DLD1 (cell line): ENCODE measurements at regions not wholly inside any gene's neighbourhood (a gene's known extent, or its start where the extent isn't known, plus 50 kb on each side); places are given as distances from the start of the nearest gene placed in this dataset.

Experiments
- in situ Hi-C: cut with HindIII; loops from 2 replicates; pipeline ENCODE4 v1.10.0; 2017; ENCODE audit warnings: low sequenced_read_pairs

DNA sequence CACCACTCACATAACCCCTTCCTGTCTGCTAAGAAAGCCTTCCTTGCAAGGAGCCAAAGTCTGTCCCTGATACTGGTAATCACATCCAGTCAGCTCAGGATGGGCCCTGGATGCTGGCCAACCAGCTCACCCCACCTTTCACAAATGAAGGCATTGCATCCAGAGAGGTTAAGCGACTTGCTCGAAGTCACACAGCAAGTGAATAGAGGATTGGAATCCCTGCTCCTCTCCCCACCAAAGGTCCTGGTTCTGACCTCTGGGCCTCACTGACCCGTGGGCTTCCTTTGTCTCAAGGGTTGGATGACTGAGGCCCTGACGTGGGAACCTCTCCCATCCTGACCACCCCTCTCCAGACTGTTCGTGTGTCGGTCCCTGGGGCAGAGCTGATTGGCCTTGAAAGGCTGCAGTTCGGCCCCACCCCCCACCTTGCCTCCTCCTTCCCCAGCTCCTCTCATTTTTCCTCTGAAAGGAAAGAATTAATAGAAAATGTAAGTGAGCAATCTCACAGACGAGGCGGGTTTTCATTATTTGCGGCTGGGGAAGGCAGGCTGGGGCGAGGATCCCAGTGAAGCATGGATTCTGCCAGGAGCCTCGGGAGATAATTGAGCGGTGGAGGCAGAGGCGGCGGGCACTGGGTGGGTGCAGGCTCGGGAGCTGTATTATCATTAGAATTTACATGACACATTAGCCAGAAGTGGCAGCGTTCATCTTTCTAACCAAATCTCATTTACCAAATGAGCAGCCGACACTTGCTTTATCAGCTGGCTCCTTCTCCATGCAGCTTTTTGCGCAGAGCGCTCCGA, 101.5 kb upstream of the CSF3R start:
- in situ Hi-C loops, result no loop called here

- in situ Hi-C loops, result no loop called here
Measured at GRCh38 chr1:36583080-36583479, 100.4 kb upstream of the CSF3R start.

DNA sequence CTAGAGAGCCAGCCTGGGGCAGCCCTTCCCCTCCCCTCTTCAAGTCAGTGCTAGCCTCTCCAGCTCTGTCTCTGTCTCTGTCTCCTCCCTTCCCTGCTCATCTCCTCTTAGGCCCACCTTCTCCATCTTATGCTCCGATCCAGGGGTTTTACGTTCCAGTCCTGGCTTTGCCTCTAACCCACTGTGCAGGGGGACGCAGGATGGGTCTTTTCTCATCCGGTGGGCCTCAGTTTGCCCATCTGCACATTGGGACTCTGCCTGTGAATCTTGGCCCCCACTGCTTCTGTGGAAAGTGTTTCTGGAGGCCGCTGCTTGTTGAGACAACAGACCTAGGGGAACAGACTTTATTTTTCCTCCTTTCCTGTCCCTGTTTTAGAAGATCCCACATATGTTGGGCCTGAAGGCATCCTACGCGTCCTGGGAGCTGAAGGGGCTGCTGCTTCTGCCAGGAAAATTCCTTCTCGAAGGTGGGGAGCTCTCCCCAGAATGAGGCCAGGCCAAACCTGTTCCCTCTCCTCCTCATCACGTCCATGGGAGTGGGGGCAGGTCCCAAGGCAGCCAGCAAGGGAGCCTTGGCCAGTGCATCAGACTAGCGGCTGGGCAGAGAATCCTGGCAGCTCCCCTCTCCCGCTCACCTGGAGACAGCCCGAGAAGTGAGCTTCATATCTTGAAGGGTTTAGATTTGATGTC, 99.5 kb upstream of the CSF3R start:
- in situ Hi-C loops, result no loop called here

DNA sequence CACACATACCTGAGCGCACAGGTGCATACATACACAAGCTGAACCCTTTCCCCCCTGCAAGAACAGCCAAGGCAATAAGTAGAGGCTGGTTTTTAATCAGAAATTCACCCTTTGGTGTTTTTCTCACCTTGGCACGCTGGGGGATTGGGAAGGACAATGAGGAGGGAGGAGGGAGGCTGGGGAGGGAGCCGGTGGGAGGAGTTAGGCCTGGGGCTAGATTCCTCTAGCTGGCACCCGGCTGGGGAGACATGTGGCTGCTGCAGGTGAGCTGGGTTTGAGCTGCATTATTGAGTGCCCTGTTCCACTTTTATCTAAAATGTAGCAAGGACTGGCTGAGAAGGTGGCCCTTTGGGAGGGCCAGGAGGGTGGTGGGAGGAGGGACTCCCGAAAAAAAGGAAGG, 97.8 kb upstream of the CSF3R start:
- in situ Hi-C loops, result no loop called here

DNA sequence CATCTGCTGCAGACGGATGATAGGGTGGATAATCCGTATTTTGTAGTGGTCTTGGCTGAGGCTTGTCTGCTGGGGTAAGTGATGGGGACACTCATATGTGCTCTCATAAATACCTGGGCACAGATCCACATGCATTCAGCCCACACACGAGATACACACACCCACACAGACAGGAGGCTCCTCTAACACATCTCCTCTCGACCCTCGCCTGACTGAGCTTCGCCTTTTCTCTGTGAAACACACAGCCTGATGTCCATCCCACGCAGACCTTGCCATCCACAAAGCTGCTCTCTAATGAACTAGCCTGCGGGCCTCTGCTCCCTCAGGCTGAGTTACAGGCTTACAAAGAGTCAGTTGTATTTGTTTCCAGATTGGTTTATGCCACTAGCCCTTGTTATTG, 96.3 kb upstream of the CSF3R start:
- in situ Hi-C loops, result loop anchor here (10.0 kb wide), 1 partner anchor 866 kb away; no protein-coding TSS in a partner anchor

GRCh38 chr1:36576551-36577110, 93.9 kb upstream of the CSF3R start:
- in situ Hi-C loops, result loop anchor here (10.0 kb wide), 1 partner anchor 868 kb away; no protein-coding TSS in a partner anchor

DNA sequence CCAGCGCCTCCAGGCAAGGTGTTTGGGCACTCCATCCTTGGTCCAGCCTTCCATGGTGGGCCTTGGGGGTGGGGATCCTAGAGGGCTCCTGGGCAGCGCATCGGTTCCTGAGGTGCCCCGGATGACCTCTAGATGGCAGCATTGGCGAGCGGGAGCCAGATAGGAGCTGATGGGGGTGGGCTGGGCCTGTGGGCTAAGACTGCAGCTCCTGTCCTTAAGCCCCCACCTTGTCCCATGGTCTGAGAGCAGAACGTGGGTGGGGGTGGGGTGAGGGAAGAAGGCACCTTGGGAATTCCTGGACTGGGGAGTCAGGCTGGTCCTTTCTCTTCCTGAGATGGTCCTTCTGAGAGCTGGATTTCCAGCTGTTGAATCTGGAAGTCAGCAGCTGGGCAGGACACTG, 93.4 kb upstream of the CSF3R start:
- in situ Hi-C loops, result loop anchor here (10.0 kb wide), 1 partner anchor 869 kb away; no protein-coding TSS in a partner anchor

DNA sequence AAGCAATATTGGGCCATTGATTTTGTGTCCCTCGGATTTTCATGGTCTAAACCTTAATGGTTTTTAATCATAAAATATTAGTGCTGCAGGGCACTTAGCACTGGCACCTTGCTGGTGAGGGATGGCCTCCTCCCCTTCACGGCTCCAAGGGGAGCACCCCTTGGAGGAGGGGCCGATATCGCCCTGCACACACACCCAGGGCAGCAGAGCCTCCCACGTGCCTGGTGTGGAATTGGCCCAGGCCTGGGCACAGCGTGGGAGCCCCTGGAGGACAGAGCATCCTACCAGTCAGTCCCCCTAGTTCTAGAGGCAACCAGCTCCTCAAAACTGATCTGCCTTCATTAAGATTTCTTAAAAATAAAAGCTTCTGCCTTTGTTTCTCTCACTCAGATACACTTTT, 90.7 kb upstream of the CSF3R start:
- in situ Hi-C loops, result loop anchor here (10.0 kb wide), 1 partner anchor 871 kb away; no protein-coding TSS in a partner anchor

DNA sequence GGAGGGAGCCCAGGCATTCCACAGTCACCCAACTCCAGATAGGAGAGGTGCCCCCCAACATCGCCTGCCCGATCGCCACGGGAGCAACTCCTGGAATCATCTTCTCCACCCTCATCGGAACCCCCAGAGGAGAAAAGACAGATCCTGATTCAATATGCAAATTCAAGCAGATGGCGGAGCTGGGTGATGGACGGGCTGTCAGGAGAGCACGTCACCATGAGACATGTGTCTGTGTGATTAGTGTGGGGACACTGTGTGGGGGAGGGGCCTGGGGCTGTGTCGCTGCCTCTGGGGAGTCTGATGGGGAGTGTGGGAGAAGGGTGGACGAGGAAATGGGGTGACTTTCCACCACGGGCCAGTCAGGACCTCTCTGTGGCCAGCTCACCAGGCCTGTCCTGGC, 90.2 kb upstream of the CSF3R start:
- in situ Hi-C loops, result loop anchor here (10.0 kb wide), 1 partner anchor 872 kb away; no protein-coding TSS in a partner anchor

- in situ Hi-C loops, result loop anchor here (10.0 kb wide), 1 partner anchor 873 kb away; no protein-coding TSS in a partner anchor
Measured at GRCh38 chr1:36572142-36572715, 89.5 kb upstream of the CSF3R start.

DNA sequence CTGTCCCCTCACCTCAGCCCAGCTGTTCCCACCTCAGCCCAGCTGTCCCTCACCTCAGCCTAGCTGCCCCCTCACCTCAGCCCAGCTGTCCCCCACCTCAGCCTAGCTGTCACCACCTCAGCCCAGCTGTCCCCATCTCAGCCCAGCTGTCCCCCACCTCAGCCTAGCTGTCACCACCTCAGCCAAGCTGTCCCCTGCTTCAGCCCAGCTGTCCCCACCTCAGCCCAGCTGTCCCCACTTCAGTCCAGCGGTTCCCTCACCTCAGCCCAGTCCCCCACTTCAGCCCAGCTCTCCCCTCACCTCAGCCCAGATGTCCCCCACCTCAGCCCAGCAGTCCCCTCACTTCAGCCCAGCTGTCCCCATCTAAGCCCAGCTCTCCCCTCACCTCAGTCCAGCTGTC, 88.4 kb upstream of the CSF3R start:
- in situ Hi-C loops, result loop anchor here (10.0 kb wide), 1 partner anchor 874 kb away; no protein-coding TSS in a partner anchor

- in situ Hi-C loops, result loop anchor here (10.0 kb wide), 1 partner anchor 874 kb away; no protein-coding TSS in a partner anchor
Measured at GRCh38 chr1:36570478-36571060, 87.9 kb upstream of the CSF3R start.

- in situ Hi-C loops, result loop anchor here (10.0 kb wide), 1 partner anchor 875 kb away; no protein-coding TSS in a partner anchor
Measured at GRCh38 chr1:36570006-36570405, 87.3 kb upstream of the CSF3R start.

DNA sequence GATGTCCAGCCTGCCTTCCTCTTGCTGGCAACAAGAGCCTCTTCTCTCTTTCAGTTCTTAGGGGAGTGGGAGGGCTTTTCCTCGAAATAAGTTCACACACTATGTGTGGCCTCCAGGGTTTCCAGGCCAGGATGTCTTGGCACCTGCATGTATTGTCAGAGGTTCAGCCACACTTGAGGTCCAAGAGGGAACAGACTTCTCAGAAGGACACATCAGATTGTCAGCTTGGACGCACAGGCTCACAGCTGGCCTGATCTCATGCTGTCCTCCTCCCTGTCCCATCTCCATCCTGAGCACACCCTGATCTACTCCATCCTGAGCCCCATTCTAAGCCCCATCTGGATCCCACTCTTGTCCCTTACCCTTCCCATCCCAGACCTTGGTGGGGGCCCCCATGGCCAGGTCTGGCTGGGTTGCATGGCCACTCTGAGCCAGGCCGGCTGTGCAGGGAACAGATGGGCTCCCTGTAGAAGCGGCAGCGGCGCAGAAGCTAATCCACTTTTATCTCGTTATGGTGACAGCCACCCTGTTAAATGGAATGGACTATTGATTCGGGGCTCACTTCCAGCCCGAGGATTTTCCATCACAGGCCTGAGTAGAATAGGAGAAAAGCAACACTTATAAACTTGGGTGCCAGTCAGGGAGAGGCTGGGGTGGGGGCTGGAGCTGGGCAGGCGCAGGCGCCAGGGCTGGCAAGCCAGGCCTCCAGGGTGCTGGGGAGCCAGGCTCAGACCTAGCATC, 85.1 kb upstream of the CSF3R start:
- in situ Hi-C loops, result no loop called here

DNA sequence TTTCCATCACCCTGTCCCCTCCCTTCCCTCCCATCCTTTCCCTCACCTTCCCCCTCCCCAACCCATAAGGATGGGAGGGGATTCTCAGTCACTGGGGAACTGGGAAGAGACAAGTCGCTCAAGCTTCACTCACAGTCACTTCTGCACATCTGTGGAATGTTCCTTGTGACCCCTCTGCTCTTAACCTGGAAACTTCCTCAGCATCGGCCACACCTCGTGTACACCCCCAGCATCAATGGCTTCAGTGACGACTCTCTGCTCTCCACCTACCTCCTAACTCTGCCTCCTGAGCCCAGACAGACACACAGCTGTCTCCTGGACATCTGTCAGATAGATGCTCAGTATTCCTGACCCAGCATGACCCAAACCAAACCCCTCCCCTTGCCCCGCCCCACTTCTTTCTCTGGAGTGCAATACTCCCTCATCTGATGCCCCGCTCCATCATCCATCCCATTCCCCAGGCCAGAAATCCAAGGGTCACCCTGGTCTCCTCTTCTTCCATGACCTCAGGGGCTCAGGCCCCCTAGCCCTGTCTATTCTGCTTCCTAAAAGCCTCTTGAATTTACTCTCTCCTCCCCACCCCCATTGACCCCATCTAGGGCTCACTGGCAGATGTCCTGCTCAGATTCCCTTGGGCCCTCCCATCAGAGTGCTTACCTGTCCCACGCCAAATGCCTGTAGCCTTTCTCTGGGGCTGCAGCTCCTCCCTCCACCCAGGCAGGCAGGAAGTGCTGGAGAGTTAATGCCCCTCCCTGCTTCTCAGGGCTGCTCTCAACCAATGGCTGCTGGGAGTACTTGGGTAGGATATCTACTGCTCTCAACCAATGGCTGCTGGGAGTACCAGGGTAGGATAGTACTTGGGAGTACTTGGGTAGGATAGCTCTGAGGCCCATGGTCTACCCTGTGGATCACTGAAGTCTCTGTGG, 83.1 kb upstream of the CSF3R start:
- in situ Hi-C loops, result no loop called here

DNA sequence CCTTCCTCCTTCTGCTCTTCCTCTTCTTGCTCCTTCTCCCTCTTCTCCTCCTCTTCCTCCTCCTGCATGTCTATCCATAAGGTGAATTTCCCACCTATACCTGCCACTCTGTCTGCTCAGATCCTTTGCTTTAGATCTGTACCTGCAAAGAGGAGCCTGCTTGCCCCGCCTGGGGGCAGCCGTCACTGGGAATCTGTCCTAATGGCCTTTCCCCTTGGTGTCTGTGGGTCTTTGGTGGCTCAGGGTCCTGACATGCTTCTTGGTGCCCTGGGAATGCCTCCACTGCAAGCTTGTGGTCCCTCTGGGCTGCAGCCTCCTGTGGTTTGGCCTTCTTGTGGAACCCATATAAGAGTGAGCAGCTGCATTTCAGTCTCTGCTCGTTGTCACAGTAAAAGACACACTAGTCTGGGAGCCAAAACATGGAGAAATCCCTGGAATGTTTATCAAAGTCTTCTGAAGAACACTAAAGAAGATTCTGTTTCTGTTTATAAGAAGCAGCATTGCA, 79.5 kb upstream of the CSF3R start:
- in situ Hi-C loops, result loop anchor here (5.0 kb wide), 1 partner anchor 70 kb away; no protein-coding TSS in a partner anchor

GRCh38 chr1:36561361-36561724, 78.6 kb upstream of the CSF3R start:
- in situ Hi-C loops, result loop anchor here (5.0 kb wide), 1 partner anchor 71 kb away; no protein-coding TSS in a partner anchor

DNA sequence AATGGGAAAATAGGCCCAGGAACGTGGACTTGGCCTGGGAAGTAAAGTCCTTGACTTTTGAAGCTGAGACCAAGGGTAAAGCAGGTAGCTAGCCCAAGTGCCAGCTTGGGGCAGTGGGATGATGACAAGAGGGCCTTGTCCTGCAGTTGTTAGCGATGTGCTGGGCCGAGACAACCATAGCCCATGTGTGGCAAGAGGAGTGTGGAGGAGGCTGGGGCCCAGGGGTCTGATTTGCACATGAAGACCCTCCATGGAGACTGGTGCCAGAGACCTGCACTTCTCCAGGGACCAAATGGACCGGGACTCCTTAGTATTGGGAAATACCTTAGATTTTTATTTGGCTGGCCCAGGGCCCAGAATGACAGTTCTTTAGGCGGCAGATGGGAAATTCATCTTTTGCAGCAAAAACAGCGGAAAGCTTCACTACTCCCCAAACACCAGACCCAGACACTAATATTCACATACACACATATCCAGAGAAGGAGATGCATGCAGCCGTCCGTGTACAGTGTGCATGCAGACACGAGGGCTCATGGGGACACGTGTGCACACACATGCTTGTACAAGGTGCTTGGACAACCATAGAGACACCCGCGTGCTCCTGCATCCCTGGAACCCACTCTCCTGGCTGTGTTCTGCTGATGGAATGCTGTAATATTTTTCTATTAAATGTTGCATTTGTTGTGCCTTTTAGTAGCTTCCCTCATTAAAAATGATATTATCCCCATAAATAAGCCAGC, 78.1 kb upstream of the CSF3R start:
- in situ Hi-C loops, result loop anchor here (5.0 kb wide), 1 partner anchor 72 kb away; no protein-coding TSS in a partner anchor
